Spleen (tissue), 7 donors: ENCODE measurements at regions not wholly inside any gene's neighbourhood (a gene's known extent, or its start where the extent isn't known, plus 50 kb on each side); places are given as distances from the start of the nearest gene placed in this dataset.
A peak's percentile ranks its signal among the peaks of the same experiment; 100 is the strongest.

Experiments used
- CTCF ChIP-seq, 11 experiments: fragments of 200-600 bp in 7 of 11; fragments of 450-650 bp in 4 of 11; sonication (generic) in 4 of 11; IDR thresholded peaks in 8 of 11; conservative IDR thresholded peaks in 3 of 11; 1 replicate in 7 of 11; 2 replicates in 4 of 11; pipeline versions ENCODE4 v1.4.0 to v1.8.0; 2016 to 2021; ENCODE audit warnings: antibody characterized with exemption in 11 of 11, inconsistent platforms in 4 of 11, mild to moderate bottlenecking in 1 of 11
- POLR2A ChIP-seq, 3 donors: fragments of 450-650 bp; IDR thresholded peaks; one replicate each; pipeline ENCODE4 v1.5.1; 2017; ENCODE audit warnings: antibody characterized with exemption in 3 of 3, mild to moderate bottlenecking in 1 of 3
- donor health status: DM: no; HTN: no; CAD: no; lungs with moderate emphysema.
- donor health status: DM: no; HTN: no; CAD: no.
- donor health status: DM: no; HTN: no; CAD: no.

DNA sequence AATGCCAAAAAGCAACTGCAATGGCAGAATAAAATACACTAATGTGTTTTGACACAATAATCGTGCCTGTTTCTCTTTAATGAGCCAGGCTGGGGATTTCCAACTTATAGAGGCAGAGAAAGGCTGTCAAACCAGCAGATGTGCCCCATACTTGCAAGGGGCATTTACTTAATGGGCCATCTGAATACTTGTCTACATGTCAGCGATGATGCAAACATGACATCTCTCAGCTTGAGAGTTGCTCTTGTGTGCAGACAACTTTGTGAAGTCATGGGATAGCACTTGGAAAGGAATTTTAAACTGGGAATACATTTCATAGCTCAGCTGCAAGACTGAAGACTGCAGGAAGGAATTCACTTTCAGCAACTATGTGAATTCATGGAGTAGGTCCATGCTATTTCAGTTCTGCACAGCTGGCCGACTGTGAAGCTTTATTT, 127.4 kb upstream of the ADAMTS9 start:
- TF ChIP-seq POLR2A (IDR thresholded peaks at IDR 0.05): no peak
- TF ChIP-seq CTCF (IDR thresholded peaks at IDR 0.05 in 8 of 11, conservative IDR thresholded peaks at IDR 0.05 in 3 of 11): peak in 1 of 11 experiments; percentile 11
